ENCODE measurements at regions not wholly inside any gene's neighbourhood (a gene's known extent, or its start where the extent isn't known, plus 50 kb on each side); places are given as distances from the start of the nearest gene placed in this dataset.

GRCh38 chrX:112896051-112896450 lies 55.4 kb upstream of the AMOT start:
- Histone ChIP-seq H3K27me3 (no peaks in the 10 kb centered on the region), H3K27ac (no peak overlapping the region), H3K4me3 (no peak overlapping the region), H3K4me1 (no peaks in the 10 kb centered on the region), H3K36me3 (no peaks in the 10 kb centered on the region), H3K9me3 (no peaks in the 10 kb centered on the region)
- TF ChIP-seq POLR2A (IDR thresholded peaks at IDR 0.05) (no peak), CTCF (IDR thresholded peaks at IDR 0.05) (no peak)
- 63 to 67% methylated on average over 1 of the region's 1 CpG for WGBS, 2 donors
- no peak for DNase-seq
- intact Hi-C loops (cut with DNase I), result no loop called here

Small RNAs in the stretch of these regions (small RNA-seq; reads per million reads assigned to genes)
- gene AL031183.1, result 0 reads per million in 4 donors
- gene RF00012, result 0 reads per million in 4 donors
- gene RF00088, result 0 reads per million in 4 donors
- 0 reads per million in 4 donors for gene RN7SL93P
- gene RNU1-57P, result 0 reads per million in 4 donors
- gene RNU6-1015P, result 0 reads per million in 4 donors

Data from esophagus squamous epithelium (tissue), 5 donors.